Fibroblast of lung (primary cell): ENCODE measurements at regions not wholly inside any gene's neighbourhood (a gene's known extent, or its start where the extent isn't known, plus 50 kb on each side); places are given as distances from the start of the nearest gene placed in this dataset.
"Not testable (repeated sequence)": the region's sequence is repeated elsewhere in the genome, so short reads cannot be mapped to it uniquely, and the experiment has no call there.

ENCODE experiments used
- CTCF ChIP-seq, 2 donors: IDR thresholded peaks in 1 of 2; conservative IDR thresholded peaks in 1 of 2; 1 replicate in 1 of 2; 2 replicates in 1 of 2; pipeline ENCODE4 v1.5.1; 2011 to 2012; ENCODE audit warnings: low read length in 2 of 2, control low read depth in 1 of 2, inconsistent platforms in 1 of 2, low read depth in 1 of 2, mild to moderate bottlenecking in 1 of 2
- EZH2 ChIP-seq: IDR thresholded peaks from 2 replicates; pipeline ENCODE4 v1.5.1; 2012; ENCODE audit warnings: low read length, control low read depth, mild to moderate bottlenecking; ENCODE audit errors: missing control alignments

GRCh38 chr2:163016882-163017281 lies 178.3 kb upstream of the KCNH7 start:
- TF ChIP-seq CTCF (conservative IDR thresholded peaks at IDR 0.05 in 1 of 2, IDR thresholded peaks at IDR 0.05 in 1 of 2; ENCODE audit: low read depth in 1 of 2, low read length in 2 of 2); EZH2: not testable (repeated sequence)
